ENCODE measurements at regions not wholly inside any gene's neighbourhood (a gene's known extent, or its start where the extent isn't known, plus 50 kb on each side); places are given as distances from the start of the nearest gene placed in this dataset.

- H3K9me3 ChIP-seq (ENCODE audit: low read length) = no peaks in the 10 kb centered on the region
- no peaks in the 10 kb centered on the region for H3F3A ChIP-seq (ENCODE audit: insufficient read depth, low read length)
- H3K27ac ChIP-seq (ENCODE audit: low read depth, low read length, poor library complexity, severe bottlenecking) = no peak overlapping the region
- no peak overlapping the region for H2AFZ ChIP-seq (ENCODE audit: low read length)
- H3K4me1 ChIP-seq (ENCODE audit: insufficient read depth, low read length, severe bottlenecking) = no peaks in the 10 kb centered on the region
- H3K4me3 ChIP-seq (ENCODE audit: low read depth, low read length, poor library complexity, severe bottlenecking) = no peak overlapping the region
- no peaks in the 10 kb centered on the region for H3K9me2 ChIP-seq (ENCODE audit: low read depth, low read length)
- no peaks in the 10 kb centered on the region for H3K27me3 ChIP-seq (ENCODE audit: insufficient read depth, low read length)
- TF ChIP-seq CTCF (IDR thresholded peaks at IDR 0.05; ENCODE audit: low read length) (no peak), EZH2 (IDR thresholded peaks at IDR 0.05; ENCODE audit: borderline replicate concordance, low read length) (no peak)
- no peaks in the 10 kb centered on the region for H3K36me3 ChIP-seq (ENCODE audit: insufficient read depth, low read length)
- no peaks in the 10 kb centered on the region for H3K79me2 ChIP-seq (ENCODE audit: insufficient read depth, low read length)
- H4K20me1 ChIP-seq (ENCODE audit: insufficient read depth, low read length) = no peaks in the 10 kb centered on the region
- H3K9ac ChIP-seq (ENCODE audit: low read length) = no peak overlapping the region
- no peak overlapping the region for H3K4me2 ChIP-seq (ENCODE audit: low read length)
These were observed 440.9 kb upstream of the SEL1L start for GRCh38 chr14:81974543-81974942.

GRCh38 chr14:81980601-81981306 lies 447.1 kb upstream of the SEL1L start:
- Histone ChIP-seq H2AFZ (ENCODE audit: low read length) (no peak overlapping the region), H3K79me2 (ENCODE audit: insufficient read depth, low read length) (no peaks in the 10 kb centered on the region), H3K36me3 (ENCODE audit: insufficient read depth, low read length) (no peaks in the 10 kb centered on the region), H3K27ac (ENCODE audit: low read depth, low read length, poor library complexity, severe bottlenecking) (no peak overlapping the region), H3K9me3 (ENCODE audit: low read length) (no peaks in the 10 kb centered on the region), H3K4me1 (ENCODE audit: insufficient read depth, low read length, severe bottlenecking) (no peaks in the 10 kb centered on the region), H3F3A (ENCODE audit: insufficient read depth, low read length) (no peaks in the 10 kb centered on the region), H3K27me3 (ENCODE audit: insufficient read depth, low read length) (no peaks in the 10 kb centered on the region), H3K4me2 (ENCODE audit: low read length) (no peak overlapping the region), H4K20me1 (ENCODE audit: insufficient read depth, low read length) (no peaks in the 10 kb centered on the region), H3K9me2 (ENCODE audit: low read depth, low read length) (no peaks in the 10 kb centered on the region), H3K4me3 (ENCODE audit: low read depth, low read length, poor library complexity, severe bottlenecking) (no peak overlapping the region), H3K9ac (ENCODE audit: low read length) (no peak overlapping the region)
- TF ChIP-seq EZH2 (IDR thresholded peaks at IDR 0.05; ENCODE audit: borderline replicate concordance, low read length) (no peak), CTCF (IDR thresholded peaks at IDR 0.05; ENCODE audit: low read length) (no peak)

GRCh38 chr14:81981307-81981675 lies 447.6 kb upstream of the SEL1L start:
- Histone ChIP-seq H3K36me3 (ENCODE audit: insufficient read depth, low read length) (no peaks in the 10 kb centered on the region), H3K9ac (ENCODE audit: low read length) (no peak overlapping the region), H4K20me1 (ENCODE audit: insufficient read depth, low read length) (no peaks in the 10 kb centered on the region), H2AFZ (ENCODE audit: low read length) (no peak overlapping the region), H3K27ac (ENCODE audit: low read depth, low read length, poor library complexity, severe bottlenecking) (no peak overlapping the region), H3K9me2 (ENCODE audit: low read depth, low read length) (no peaks in the 10 kb centered on the region), H3K9me3 (ENCODE audit: low read length) (no peaks in the 10 kb centered on the region), H3K4me3 (ENCODE audit: low read depth, low read length, poor library complexity, severe bottlenecking) (no peak overlapping the region), H3K79me2 (ENCODE audit: insufficient read depth, low read length) (no peaks in the 10 kb centered on the region), H3F3A (ENCODE audit: insufficient read depth, low read length) (no peaks in the 10 kb centered on the region), H3K4me2 (ENCODE audit: low read length) (no peak overlapping the region), H3K4me1 (ENCODE audit: insufficient read depth, low read length, severe bottlenecking) (no peaks in the 10 kb centered on the region), H3K27me3 (ENCODE audit: insufficient read depth, low read length) (no peaks in the 10 kb centered on the region)
- no peak for TF ChIP-seq EZH2 (IDR thresholded peaks at IDR 0.05; ENCODE audit: borderline replicate concordance, low read length)
- TF ChIP-seq CTCF (IDR thresholded peaks at IDR 0.05; ENCODE audit: low read length) = no peak
